ENCODE measurements at regions not wholly inside any gene's neighbourhood (a gene's known extent, or its start where the extent isn't known, plus 50 kb on each side); places are given as distances from the start of the nearest gene placed in this dataset.

DNA sequence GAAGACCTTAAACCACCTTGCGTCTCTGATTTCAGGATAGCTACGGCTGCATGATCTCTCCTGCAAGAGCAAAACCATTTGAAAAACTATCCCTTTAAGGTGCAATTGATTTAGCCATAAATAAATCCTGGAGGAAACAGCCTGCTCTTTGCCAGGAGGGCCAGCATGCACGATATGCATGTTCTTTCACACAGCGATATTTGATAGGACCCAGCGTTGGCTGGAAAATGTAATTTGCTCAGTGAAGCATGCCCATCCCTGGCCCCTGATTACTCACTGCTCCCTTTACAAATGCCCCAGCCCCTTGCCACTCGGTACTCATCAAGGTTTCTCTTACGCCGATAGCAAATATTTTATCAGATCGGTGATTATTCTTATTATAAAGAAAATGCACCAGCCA is 315.4 kb downstream of the CDH2 start:
- Histone ChIP-seq H3K36me3 (ENCODE audit: control insufficient read depth in 2 of 2, extremely low read depth in 1 of 2, insufficient read depth in 2 of 2, low read length in 2 of 2) (no peaks in the 10 kb centered on the region), H3K9me3 (replicated peaks; ENCODE audit: control insufficient read depth, insufficient read depth, low read length) (no peaks in the 10 kb centered on the region), H3K9ac (replicated peaks; ENCODE audit: extremely low read depth, insufficient read depth, low read length) (no peak overlapping the region), H3K4me2 (ENCODE audit: insufficient read depth, low read length) (no peak overlapping the region), H3K4me3 (replicated peaks in 1 of 3; ENCODE audit: insufficient read depth in 1 of 3, low read depth in 1 of 3, low read length in 3 of 3) (no peak overlapping the region), H3K79me2 (ENCODE audit: control insufficient read depth, insufficient read depth, low read length) (no peaks in the 10 kb centered on the region), H4K20me1 (replicated peaks; ENCODE audit: control insufficient read depth, extremely low read depth, insufficient read depth, low read length) (no peaks in the 10 kb centered on the region), H3K27ac (ENCODE audit: insufficient read depth, low read depth, low read length) (no peak overlapping the region), H3K27me3 (ENCODE audit: control insufficient read depth in 2 of 2, insufficient read depth in 2 of 2, low read length in 2 of 2) (no peaks in the 10 kb centered on the region), H3K4me1 (ENCODE audit: control insufficient read depth, extremely low read depth, insufficient read depth, low read length) (no peaks in the 10 kb centered on the region), H2AFZ (ENCODE audit: low read depth, low read length) (no peak overlapping the region), H3K9me1 (replicated peaks; ENCODE audit: control insufficient read depth, extremely low read depth, insufficient read depth, low read length) (no peaks in the 10 kb centered on the region)
- TF ChIP-seq EZH2 (IDR thresholded peaks at IDR 0.05; ENCODE audit: borderline replicate concordance, low read depth, low read length, severe bottlenecking) (no peak), MYC (IDR thresholded peaks at IDR 0.05; ENCODE audit: low read depth, low read length) (no peak), POLR2A (IDR thresholded peaks at IDR 0.05; ENCODE audit: low read depth, low read length) (no peak), GATA2 (IDR thresholded peaks at IDR 0.05; ENCODE audit: insufficient read depth, insufficient read length, low read depth, low read length) (no peak), POLR2AphosphoS5 (IDR thresholded peaks at IDR 0.05; ENCODE audit: insufficient read depth, low read depth, low read length) (no peak), CTCF (IDR thresholded peaks at IDR 0.05; ENCODE audit: extremely low read depth in 1 of 2, insufficient read depth in 1 of 2, low read depth in 1 of 2, low read length in 2 of 2) (no peak), JUN (IDR thresholded peaks at IDR 0.05; ENCODE audit: borderline replicate concordance, insufficient read depth, insufficient read length, low read depth) (no peak), FOS (IDR thresholded peaks at IDR 0.05; ENCODE audit: borderline replicate concordance, insufficient read depth, low read length) (no peak)
- TF ChIP-seq, protein P1, sequence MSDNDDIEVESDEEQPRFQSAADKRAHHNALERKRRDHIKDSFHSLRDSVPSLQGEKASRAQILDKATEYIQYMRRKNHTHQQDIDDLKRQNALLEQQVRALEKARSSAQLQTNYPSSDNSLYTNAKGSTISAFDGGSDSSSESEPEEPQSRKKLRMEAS (IDR thresholded peaks at IDR 0.05; ENCODE audit: insufficient read depth, insufficient read length): no peak
- FAIRE-seq: no peak
- dilution Hi-C loops (cut with MboI; ENCODE audit: extremely low pct_ligation_motif_present, low sequenced_read_pairs): no loop called here
- DNase-seq (ENCODE audit: low read depth, low spot score): no peak
- intact Hi-C loops (cut with micrococcal nuclease): no loop called here
- BruUV-seq (replicated peaks): no TSS peak
- POLR2A ChIA-PET: no interaction called here
- CTCF ChIA-PET: no interaction called here
